Stimulated activated CD4-positive, alpha-beta T cell treated with anti-CD3 and anti-CD28 coated beads, TNF-alpha, amount 100 ng/mL, for 24 hours (primary cell): ENCODE measurements at regions not wholly inside any gene's neighbourhood (a gene's known extent, or its start where the extent isn't known, plus 50 kb on each side); places are given as distances from the start of the nearest gene placed in this dataset.

Source experiments
- DNase-seq, 3 experiments: peaks; one replicate each; pipeline ENCODE4 v3.0.0-alpha.2; 2020; ENCODE audit warnings: low read depth in 3 of 3

- DNase-seq: no peak
These were observed 127.2 kb upstream of the PRNP start for GRCh38 chr20:4559106-4559505.

DNA sequence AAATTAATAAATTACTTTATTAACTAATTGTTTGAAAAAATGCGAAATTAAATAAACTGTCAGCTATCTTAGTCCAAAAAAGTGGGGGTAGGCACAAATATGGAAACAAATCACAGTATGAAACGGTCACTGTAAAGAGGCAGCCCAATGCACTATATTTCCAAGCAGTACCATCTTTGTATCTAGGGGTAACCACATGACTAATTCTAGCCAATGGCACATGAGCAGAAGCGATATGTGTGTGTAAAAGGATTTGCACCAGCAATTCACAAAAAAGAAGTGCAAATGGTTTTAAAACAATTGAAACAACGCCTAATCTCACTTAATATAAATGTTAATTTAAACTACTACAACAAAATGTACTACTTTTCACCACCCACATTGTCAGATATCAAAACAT, 129.5 kb upstream of the PRNP start:
- DNase-seq: no peak

DNA sequence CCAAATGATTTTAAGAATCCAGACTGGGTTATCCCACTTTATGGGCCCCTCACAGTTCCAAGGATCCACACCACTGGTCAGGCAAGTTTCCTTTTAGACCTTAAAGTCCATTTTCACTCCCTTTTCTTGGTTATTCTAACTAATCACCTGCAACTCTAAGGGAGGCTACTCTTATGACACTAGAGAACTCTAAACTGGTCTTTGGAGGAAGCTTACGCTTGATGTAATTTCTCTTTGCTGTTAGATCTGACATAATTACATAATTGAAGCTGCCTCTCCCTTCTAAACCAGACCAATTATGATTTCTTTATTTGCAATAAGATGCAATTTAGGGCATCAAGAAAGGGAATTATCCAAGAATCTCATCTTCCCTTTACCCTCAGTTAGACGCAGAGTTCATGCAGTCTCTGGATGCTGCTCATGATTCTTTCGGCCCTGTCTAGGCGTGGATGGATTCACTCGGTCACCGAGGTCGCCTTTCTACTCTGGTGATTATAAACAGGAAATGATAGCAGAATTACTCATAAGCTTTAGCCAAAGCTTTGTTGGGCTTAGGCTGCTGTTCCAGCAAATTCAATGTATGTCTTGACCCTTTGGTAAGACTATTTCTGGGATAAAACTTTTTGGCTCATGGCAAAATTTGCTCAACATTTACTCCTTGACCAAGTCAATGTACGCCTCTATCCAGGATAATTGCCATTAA, 130.9 kb upstream of the PRNP start:
- DNase-seq: no peak

GRCh38 chr20:4554346-4554745, 131.9 kb upstream of the PRNP start:
- no peak for DNase-seq

GRCh38 chr20:4552075-4552640, 134.1 kb upstream of the PRNP start:
- no peak for DNase-seq

DNA sequence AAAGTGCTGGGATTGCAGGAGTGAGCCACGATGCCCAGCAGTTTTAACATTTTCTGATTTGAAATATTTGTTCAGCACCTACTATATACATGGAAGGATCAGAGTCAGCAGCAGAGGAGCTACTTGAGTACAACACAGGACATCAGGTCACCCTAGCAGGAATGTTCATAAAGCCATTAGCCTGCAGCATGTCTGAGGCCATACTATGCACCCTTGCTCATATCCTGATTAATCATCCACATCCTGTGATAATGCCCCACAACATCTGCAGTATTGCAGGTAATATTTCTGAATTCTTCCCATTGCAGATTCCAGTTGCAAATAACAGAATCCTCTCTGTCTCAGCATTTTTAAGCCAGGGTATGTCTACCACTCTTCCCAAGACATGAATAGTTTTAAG, 135.5 kb upstream of the PRNP start:
- no peak for DNase-seq

DNA sequence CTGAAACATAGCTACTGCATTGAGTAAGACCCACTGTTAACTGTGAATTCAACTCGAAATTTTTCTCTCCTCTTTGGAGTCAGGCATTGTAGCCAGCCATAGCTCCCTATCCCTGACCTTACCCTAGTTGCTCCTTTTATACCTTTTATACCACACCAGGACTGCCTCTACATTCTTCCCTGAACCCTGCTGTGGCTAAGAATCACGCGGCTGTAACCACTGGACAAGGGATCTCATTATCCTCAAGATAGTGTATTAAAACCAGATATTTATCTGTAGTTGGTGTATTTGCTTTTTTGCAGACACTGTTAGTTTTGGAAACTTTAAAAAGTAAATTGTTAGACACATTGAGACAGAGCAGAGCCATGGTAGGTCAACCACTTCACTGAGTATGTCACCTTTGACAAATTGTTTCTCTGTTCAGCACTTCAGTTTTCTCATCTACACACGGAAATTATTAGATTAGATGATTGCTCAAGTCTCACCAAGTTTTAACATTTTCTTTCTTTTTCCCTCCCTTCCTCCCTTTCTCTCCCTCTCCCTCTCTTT, 136.5 kb upstream of the PRNP start:
- DNase-seq: no peak

- no peak for DNase-seq
These were observed 137.7 kb upstream of the PRNP start for GRCh38 chr20:4548552-4548951.

DNA sequence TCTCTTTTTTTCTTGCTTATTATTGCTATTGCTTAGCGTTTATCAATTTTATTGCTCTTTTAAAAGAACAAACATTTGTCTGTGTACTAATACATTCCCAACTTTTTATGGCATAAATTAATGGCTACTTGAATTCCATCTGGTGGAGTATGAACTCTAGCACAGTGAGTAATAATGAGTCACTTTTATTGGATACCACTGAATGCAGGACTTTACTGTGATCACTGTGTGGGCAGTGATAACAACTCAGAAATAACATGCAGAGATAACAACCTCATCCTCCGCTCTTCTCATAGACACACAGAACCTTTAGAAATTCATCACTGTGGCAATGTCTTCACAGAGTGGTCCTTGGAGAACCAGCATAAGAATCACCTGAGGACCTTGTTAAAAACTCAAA, 139.5 kb upstream of the PRNP start:
- DNase-seq: no peak

- DNase-seq: no peak
These were observed 139.9 kb upstream of the PRNP start for GRCh38 chr20:4546342-4546741.

GRCh38 chr20:4545526-4545925, 140.7 kb upstream of the PRNP start:
- DNase-seq: no peak

DNA sequence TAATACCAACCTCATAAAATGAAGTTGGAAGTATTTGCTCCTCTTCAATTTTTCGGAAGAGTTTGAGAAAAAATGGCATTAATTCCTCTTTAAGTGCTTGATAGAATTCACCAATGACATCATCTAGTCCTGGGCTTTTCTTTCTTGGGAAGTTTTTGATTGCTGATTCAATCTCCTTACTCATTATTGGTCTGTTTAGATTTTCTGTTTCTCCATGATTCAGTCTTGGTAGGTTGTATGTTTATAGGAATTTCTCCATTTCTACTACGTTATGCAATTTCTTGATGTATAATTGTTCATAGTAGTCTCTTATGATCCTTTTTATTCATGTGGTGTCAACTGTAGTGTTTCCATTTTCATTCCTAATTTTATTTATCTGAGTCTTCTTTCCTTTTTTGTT, 141.5 kb upstream of the PRNP start:
- DNase-seq: no peak

GRCh38 chr20:4542270-4542669, 144.0 kb upstream of the PRNP start:
- no peak for DNase-seq

- no peak for DNase-seq
These were observed 151.9 kb upstream of the PRNP start for GRCh38 chr20:4534315-4534714.

- DNase-seq: no peak
These were observed 152.7 kb upstream of the PRNP start for GRCh38 chr20:4533368-4534133.

DNA sequence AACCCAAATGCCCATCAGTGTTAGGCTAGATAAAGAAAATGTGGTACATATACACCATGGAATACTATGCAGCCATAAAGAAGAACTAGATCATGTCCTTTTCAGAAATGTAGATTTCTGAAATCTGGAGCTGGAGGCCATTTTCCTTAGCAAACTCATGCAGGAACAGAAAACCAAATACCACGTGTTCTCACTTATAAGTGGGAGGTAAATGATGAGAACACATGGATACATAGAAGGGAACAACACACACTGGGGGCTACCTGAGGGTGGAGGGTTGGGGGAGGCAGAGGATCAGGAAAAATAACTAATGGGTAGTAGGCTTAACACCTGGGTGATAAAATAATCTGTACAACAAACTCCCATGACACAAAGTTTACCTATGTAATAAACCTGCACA, 153.5 kb upstream of the PRNP start:
- DNase-seq: no peak

- DNase-seq: no peak
These were observed 161.5 kb upstream of the PRNP start for GRCh38 chr20:4524792-4525191.

GRCh38 chr20:4524307-4524706, 161.9 kb upstream of the PRNP start:
- DNase-seq: no peak

DNA sequence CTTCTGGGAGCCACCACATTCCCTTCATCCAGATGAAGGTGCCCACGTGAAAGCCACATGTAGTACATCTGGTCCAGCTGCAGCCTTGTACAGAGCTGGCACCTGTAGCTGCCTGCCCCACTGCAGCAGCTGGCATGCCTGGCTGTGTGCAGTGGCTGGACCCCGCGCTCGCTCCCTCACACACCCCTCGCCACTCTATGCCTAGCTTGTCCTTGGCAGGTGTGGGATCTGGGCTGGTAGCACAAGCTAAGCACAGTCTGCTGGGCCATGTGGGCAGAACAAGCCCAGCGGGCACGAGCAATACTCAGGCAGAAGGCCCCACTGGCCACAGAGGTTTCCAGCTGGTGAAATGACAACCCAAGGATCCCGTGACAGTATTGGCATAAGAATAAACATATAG, 163.9 kb upstream of the PRNP start:
- DNase-seq: no peak

GRCh38 chr20:4521170-4521968, 164.9 kb upstream of the PRNP start:
- no peak for DNase-seq

- peak in 1 of 3 experiments; percentile 15 for DNase-seq
These were observed 166.7 kb upstream of the PRNP start for GRCh38 chr20:4519534-4519933.

DNA sequence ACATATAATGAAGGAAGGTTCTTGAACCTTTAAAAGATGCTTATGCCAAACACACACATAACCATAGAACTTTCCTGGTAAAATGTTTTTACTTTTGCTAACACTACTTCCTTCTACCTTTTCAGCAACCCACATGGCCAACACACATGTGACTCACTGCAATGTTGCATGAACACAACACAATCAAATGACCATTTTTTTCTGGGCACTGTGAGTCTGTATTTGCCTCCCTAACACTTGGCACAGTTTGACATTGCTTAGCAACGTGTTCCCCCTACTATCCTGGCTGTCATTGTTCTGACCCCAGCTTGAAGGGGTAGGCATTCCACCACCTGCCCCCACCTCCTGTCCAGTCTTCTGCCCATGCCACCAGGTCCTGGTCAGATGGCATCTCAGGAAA, 169.4 kb upstream of the PRNP start:
- no peak for DNase-seq
